Kasumi-1 (cell line): ENCODE measurements at regions not wholly inside any gene's neighbourhood (a gene's known extent, or its start where the extent isn't known, plus 50 kb on each side); places are given as distances from the start of the nearest gene placed in this dataset.

Experiments used
- DNase-seq, 2 experiments: peaks; one replicate each; lab custom pipeline; 2025; lab: John Stamatoyannopoulos, UW

DNA sequence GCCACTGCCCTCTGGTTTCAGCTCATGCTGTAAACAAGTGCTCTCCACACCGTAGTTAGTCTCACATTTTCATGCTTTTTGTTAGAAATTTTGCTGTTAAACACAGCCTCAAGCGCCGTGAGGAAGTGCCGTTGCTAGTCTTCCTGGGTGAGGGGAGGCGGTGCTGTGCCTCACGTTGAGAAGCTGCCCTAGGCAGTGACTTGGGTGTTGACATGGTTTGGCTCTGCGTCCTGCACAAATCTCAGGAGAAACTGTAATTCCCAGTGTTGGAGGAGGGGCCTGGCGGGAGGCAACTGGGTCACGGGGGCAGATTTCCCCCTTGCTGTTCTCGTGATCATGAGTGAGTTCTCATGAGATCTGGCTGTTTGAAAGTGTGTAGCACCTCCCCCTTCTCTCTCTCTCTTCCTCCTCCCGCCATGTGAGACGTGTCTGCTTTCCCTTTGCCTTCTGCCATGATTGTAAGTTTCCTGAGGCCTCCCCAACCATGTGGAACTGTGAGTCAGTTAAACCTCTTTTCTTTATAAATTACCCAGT, 95.8 kb downstream of the ERMARD start:
- no peak for DNase-seq

DNA sequence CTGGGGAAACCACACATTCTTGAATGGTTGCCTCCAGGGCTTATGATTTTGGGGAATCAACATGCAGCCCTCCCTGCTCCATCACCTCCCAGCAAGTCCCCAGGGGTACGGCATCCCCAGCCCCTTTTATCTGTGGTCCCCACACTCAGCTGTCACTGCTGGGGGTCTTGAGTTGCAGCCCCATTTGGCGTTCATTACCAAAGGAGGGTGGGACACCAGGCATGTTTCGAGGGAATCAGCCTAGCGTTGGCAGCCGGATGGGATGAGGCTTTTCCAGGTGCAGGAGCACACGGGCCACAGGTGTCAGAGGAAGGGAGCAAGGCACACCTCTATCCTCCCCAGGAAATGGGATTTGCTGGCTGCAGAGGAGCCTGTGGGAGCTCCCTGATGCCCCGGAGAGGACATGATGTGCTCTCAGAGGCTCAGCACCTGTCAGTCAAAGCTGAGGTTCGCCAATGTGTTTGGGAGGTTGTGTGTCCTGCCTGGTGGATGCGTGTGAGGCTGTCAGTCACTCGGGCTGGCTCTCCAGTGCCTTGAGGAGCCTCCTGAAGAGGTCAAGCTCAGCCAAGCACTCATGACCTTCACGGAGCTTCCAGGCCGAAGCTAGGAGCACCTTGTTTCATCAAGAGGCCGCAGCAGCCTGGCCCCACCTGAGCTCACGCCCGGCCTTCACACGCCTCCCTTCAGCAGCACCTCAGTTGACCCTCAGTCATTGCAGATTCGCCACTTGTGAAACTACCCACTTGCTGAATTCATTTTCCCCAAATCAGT, 95.0 kb downstream of the ERMARD start:
- no peak for DNase-seq

DNA sequence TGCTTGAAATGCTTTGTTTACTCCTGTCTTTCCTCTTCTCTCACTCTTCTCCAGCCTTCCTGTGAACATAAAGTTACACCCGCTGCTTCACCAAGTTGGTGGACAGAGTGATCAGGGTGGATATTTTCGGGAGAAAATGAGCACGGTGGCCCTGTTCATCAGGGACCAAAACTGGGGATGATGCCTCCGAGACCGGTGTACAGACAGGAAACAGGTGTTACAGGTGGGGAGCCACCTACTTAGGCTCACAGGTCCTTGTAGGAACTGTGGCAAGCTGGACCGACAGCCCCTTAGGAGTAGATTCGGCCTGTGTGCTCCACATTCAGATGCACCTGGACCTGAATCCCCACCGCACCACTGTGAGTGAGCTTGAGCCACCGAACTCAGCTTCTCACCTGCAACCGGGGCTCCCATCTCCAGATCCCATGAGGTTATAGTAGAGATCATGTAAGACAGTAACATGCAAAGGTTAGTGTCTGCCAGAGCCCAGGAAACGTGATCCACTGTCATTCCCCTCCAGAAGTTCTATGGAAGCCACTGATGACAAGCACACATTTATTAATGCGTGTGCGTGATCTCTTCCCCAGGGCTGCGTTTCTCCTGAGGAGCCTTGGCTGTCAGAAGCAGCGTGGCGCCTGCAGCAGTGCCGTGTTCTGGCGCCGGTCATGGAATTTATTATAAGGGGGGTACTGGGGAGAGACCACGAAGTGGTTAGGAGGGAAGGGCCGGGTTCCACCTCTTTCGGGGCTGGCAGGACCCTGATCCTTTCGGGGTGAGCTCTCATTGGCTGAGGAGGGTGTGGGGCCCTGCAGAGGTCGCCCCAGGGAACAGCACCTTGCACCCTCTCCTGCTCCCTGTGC, 94.2 kb downstream of the ERMARD start:
- no peak for DNase-seq

DNA sequence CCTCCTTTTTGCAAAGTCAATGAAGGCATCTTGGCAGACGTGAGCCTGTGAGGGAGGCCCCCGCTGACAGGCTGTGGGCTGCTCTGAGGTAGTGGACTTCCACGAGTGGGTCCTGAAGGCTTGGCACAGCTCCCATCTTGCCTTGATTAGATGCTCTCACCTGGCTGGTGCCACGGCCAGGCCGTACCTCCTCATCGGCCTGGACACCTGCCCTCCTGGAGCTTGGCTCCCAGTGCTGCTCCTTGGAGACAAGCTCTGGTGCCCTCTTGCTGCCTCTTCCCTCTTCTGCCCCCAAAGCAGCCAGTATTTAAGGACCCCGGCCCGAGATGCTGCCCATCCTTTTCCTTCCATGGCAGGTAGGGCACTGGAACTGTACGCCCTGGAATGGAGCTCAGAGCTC, 93.5 kb downstream of the ERMARD start:
- DNase-seq, result no peak

DNA sequence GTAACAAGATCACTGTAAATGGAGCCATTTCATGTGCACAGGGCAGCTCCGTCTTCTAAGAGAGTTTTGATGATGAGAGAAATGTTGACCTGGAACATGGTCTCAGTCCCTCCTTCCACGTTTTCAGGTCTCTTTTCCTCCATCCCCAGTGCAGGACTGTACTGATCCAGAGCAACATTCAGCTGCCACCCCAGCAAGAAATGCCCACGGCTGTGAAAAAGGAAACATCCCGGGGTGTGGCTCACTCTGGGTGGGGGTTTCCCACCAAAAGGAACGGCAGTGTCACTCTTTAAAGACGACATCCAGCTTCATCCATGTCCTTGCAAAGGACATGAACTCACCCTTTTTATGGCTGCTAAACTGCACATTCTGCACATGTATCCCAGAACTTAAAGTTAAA, 92.6 kb downstream of the ERMARD start:
- no peak for DNase-seq

DNA sequence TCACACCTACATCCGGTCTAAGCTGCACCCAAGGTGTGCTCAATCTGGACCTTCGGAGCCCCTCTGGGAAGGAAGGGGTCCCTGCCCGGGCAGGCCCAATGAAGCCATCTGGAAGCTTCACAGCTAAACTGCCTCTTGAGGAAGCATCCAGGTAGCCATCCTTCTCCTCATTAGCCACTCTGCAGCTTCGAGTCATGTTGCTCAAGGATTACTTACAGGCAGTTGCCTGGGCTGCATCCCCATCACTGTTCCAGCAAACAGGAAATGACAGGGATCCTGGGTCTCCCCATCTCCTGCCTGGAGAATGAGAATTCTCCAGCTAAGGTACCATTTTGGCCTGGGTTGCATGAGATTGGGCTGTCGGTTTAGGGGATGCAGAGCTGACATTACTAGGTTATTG, 91.7 kb downstream of the ERMARD start:
- DNase-seq, result no peak

DNA sequence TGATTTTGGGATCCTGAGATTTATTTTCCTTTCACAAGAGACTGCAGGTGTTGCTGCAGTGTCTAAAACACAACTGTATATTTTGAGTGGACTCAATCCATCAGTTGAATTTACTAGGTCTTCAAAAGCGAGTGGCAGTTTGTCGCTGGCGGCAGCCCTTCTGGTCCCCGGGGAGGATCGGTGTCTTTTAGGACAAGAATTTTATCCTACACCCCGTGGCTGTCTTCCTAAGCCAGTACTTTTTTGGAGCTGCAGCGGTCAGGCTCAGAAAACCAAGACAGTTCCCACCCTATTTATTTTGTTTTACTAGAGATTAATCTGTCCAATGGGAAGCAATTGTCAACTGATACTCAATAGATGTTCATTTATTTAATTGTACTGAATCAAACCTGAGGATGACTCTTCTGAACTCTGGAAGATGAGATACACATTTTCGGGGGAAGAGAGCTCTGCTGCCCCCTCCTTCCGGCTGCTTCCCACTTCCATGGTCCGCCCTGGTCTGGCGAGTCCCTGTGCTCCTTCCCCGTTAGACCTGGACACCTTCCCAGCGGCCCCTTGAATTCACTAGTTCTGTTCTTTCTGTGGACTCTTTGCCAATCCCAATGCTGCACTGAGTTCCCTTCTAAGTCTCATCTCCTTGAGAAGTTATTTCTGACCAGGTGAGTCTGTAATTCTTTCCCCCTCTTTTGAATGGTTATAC, 90.6 kb downstream of the ERMARD start:
- no peak for DNase-seq

DNA sequence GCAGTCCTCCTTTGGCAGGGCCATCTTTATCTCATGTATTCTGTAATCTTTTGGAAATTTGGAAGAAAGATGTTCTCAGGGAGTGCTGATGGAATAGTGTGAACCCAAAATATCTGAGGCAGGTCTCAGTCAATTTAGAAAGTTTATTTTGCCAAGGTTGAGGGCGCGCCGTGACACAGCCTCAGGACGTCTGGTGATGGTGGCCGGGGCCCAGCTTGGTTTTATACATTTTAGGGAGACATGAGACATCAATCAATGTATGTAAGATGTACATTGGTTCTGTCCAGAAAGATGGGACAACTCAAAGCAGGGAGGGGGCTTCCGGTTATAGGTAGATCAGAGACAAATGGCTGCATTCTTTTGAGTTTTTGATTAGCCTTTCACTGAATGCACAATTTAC, 89.8 kb downstream of the ERMARD start:
- no peak for DNase-seq

DNA sequence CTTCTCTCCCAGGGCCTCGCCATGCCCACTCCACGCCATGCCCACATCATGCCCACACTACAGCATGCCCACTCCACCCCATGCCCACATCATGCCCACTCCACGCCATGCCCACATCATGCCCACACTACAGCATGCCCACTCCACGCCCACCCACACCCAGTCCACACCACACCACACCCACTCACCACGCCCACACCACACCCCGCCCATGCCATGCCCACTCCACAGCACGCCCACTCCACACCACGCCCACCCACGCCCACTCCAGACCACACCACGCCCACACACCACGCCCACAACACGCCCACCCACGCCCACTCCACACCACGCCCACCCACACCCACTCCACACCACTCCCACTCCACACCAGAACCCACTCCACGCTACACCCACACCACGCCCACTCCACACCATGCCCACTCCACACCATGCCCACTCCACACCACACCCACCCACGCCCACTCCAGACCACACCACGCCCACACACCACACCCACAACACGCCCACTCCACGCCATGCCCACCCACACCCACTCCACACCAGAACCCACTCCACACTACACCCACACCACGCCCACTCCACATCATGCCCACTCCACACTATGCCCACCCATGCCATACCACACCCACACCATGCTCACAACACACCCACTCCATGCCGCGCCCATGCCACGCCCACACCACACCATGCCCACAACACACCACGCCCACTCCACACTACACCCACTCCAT, 88.6 kb downstream of the ERMARD start:
- DNase-seq, result no peak

DNA sequence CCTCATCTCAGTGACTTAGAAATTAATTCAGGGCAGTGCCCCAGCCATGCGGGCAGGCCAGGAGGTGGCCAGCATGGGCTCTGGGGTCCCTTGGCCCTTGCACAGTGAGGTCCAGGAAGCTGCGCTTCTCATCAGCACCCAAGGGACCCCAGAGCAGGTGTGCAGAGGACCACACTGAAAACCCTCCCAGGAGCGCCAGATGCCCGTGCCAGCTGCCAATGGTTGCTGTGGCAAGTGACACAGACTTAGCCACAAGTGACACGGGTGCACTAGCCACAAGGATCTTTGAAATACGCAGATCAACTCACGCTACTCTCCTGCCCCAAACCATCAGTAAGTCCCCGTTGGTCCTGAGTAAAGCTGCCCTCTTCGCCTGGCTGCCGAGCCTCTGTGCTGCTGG, 88.1 kb downstream of the ERMARD start:
- no peak for DNase-seq

DNA sequence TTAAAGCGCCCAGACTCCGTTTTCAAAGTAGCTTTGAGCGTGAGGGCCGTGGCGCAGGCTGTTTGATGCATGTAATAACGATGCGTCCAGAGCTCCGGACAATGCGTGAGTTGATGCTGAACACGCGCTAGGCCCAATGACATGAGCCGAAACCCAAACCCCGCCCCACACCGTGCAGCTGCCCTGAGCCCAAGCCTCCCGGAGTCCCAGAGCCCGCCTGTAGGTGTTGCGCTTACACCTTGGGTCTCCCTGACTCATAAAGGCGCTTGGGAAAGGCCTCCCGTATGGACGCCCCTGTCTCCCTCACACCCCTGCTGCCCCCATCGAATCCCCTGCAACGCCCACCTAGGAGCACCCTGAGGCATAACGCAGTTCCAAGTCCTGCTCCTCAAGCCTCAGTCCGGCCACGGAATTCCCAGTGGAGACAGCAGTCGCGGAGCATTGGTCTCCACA, 87.6 kb downstream of the ERMARD start:
- DNase-seq, result no peak

DNA sequence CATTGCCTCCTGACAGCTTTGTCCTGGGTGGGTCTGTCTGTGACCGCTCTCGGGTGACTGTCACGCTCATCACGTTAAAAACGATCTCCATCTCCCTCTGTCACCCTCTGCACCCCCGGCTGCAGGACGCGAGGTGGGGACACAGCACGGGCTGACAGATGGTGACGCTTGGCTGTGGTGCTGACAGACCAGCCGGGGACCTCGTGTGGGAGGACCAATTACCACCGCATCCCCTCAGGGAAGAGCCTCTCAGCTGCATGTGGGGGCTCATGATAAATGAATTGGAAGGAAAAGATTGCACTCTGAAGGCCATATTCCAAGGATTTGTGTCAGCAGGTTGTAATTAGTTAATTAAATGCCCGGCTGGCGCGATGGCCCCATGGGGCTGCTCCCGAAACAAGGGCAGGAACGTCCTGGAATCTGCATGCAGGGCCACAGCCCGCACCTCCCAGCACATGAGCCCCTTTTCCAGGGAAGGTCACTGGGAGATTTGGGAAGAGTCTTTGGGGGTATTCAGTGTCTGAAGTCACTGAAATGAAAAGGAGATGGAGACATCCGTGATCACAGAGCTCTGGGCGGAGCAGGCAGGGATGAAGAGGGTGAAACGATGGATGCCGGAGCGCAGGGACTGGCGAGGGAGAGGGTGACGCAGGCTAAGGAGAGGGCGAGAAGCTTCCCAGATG, 87.1 kb downstream of the ERMARD start:
- no peak for DNase-seq

DNA sequence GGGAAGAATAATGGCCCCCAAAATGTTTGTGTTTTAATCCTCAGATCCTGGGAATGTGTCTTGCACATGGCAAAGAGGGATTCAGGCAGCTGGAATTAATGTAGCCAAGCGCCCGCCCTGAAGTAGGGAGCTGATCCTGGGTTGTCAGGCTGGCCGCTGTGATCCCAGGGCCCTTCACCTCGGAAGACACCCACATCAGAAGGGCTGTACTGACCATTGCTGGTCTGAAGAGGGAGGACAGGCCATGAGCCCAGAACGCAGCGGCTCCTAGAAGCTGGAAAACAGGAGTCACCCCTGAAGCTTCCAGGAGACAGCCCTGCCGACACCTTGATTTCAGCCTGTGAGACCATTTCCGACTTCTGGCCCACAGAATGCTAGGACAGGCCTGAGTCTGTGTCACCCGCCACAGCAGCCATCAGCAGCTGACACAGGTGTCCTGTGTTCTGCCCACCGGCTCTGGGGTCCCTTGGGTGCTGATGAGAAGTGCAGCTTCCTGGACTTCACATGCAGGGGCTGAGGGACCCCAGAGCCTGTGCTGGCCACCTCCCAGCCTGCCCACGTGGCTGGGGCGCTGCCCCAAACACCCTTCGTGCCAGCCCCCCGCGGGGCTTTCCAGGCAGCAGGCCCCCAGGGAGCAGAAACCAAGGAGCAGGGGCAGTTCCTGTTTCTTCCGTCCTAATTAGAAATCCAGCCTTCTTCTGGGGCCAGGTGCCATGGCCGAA, 86.3 kb downstream of the ERMARD start:
- DNase-seq, result no peak

DNA sequence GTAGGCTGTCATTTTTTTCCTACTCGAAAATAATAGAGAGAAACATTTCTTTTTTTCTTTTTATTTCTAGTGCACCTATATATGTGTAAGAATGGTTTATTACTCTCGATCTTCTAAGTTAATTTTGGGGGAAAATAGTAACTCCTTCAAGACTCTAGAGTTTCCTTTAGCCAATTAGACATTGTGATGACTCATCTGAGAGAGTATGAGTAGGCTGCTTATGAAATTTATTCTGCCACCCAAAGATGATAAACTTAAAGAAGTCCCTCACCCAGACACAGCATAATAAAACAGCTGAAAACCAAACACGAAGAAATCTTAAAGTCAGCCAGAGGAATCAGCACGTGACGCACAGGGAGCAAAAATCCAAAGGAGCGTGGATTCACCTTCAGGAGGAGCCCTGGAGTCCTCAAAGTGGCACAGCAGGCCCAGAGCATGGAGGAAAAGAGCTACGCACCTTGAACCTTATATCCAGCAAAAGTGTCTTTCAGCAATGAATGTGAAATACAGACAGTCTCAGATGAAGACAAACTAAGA, 81.9 kb downstream of the ERMARD start:
- DNase-seq, result no peak

DNA sequence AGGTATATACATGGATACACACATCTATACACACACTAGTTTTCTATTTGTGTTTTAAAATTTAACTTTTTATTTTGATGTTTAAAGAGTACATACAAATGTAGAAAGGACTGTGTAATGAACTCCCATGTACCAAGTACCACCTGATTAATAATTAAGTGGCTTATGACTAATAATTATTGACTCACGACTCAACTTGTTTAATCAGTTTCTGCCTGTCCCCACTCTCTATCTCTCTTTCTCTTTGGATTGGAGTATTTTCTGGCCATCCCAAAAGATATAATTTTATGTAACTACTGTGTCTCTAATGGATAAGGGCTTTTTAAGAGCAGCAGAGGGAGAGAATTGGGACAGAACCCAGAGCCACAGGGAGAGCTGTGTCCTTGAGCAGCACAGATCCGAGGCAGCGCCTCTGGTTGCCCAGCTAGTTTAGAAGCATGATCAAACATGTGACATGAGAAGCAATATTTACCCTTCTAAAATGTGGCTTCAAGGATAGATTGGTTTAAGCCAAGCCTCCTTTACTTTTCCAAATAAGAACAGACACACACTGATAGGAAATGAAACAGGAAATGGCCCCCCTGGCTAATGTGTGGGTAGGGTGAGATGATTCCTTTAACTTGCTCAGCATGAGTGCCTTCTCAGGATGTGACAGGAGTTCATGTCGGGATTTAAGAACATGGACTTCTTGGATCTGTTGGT, 81.0 kb downstream of the ERMARD start:
- no peak for DNase-seq

DNA sequence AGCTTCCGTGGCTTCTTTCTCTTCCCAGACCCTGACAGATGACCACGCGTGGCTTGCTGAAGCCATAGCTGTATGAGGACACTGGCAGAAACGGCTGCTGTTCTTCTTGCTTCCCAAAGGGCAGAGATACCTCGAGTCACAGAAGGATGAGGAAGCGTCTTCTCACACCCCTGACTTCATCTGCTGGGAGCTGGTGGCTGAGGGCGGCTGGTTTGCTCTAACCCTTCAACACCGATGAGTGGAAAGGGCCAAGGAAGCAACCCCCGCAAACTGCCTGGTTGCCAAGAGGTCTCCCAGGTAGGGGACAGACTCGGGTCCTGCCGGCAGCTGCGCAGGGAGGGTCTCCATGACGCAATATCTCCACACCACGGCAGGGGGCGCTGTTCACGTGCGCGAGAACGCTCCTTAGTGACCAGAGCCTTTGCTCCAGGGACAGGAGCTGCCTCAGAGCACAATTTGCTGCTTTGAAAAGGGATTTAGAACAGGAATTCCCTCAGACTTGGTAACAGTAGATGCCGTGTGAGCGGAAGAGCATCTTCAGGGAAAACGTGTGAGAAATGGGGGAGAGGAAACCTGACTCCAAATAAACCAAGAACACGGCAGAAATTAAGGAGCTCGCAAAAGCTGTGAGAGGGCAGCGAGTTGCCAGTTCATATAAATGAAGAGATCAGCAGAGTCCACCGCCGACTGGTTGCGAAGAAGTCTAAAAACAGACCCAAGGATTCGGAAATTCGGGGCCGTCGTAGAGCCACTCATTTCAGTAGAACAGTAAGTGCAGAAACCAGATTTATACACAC, 80.2 kb downstream of the ERMARD start:
- DNase-seq, result peak; percentile 58 to 61
